NOMO-1 (cell line): ENCODE measurements at regions not wholly inside any gene's neighbourhood (a gene's known extent, or its start where the extent isn't known, plus 50 kb on each side); places are given as distances from the start of the nearest gene placed in this dataset.

Source experiments
- DNase-seq, 2 experiments: peaks; one replicate each; lab custom pipeline; 2025; ENCODE audit not compliant: unreplicated experiment in 2 of 2; lab: John Stamatoyannopoulos, UW

DNA sequence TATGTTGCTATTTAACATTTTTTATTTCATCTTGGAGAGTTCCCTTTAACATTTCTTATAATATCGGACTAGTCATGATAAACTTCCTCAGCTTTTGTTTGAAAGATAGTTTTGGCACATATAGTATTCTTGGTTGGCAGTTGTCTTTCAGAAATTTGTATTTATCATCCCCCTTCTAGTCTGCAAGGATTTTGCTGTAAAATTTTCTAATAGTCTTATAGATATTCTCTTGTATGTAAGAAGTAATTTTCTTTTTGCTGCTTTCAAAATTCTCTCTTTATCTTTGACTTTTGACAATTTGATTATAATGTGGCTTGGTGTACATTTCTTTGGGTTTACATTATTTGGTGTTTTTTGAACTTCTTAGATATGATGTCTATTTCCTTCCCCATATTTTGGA, 116.0 kb upstream of the AVPR1A start:
- no peak for DNase-seq

DNA sequence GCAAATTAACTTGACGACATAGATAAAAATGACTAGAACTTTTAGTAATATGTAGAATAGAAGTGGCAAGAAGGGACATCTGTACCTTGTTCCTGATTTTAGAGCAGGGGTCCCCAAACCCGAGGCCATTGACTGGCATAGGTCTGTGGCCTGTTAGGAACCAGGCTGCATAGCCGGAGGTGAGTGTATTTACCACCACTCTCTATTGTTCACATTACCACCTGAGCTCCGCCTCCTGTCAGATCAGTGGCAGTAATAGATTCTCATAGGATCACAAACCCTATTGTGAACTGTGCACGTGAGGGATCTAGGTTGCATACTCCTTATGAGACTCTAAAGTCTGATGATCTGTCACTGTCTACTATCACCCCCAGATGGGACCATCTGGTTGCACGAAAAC, 113.6 kb upstream of the AVPR1A start:
- DNase-seq = no peak

DNA sequence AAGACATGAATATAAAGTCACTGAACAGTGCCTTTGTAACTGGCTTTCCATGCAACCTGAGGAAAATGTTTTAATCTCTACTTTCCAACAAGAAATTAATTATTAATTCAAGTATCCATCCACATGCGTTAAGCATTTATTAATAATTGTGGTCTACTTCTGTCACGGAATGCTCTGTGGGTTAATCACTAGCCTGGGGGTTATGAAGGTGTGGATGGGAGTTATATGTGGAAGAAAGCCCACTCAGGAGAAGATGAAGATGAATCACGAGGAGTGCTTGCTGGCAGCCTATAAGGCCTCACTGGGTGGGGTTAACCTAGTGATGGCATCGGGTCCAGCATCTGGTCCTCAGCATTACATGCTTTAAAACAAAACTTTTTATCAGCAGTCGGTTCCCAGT, 99.5 kb upstream of the AVPR1A start:
- DNase-seq = no peak

DNA sequence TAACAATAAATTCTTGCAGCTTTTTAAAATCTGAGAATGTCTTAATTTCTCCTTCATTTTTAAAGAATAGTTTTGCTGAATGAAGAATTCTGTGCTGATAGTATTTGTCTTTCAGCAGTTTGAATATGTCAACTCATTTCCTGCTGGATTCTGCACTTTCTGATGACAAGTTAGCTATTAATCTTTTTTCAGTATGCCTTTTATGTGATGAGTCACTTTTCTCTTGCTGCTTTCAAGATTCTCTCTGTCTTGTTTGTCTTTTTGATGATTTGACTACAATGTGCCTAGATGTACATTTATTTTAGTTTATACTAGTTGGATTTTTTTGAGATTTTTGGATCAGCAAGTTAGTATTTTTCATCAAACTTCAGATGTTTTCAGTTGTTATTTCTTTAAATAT, 87.9 kb upstream of the AVPR1A start:
- DNase-seq = no peak

DNA sequence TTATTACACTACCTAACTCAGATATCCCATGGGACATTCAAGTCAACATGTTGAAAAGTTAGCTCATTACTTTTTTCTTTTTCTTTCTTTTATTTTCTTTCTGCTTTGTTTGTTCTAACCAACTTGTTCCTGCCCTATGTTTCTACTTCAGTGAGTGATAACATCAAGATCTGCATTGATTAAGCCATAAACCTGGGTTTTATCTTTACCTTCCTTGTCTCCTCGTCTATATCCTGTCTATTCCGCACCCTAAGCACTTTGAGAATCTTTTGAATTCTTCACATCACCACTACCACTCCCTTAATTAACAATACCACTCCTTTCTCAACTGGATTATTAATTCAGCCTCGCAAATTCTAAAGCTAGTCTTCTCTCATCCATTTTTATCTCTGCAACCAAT, 81.9 kb upstream of the AVPR1A start:
- no peak for DNase-seq

DNA sequence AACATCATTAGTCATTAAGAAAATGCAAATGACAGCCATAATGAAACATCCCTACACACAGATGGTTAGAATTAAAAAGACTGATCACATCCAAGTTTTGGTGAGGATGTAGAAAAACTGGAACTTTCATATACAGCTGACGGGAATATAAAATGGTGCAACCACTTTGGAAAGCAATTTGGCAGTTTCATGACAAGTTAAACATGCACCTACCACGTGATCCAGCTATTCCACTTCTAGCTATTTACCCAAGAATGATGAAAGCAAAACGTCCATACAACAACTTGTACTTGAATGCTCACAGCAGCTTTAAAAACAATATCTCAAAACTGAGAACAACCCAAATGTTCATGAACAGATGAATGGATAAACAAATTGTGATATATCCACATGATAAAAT, 77.9 kb upstream of the AVPR1A start:
- DNase-seq = no peak

DNA sequence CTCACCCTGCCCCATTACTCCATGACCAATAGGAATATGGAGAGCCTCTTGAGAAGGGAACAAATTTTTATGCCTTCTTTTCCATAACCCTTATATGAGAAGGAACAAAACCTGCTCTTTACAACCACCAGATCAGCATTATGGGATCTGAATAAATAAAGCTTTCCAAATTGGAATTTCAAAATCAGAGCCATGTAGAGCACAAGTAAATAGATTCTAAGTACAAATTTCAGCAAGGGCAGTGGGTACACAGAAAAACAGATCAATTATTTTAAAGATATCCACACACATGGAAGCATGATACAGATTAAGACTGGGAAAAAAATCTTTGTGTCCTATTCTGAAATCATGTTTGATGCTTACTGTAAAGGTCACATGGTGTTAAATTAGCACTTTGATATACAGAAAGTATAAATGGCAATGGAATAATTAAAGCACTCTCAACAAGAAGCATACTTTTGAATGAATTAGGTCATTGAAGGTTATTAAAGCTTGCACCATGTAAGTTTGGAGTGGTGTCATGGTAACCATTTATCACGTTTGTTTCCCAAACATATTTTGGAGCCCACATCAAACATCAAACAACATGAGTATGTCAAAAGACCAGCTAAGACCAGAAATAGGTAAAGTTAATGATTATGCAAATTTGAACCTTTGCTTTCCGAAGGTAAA, 75.9 kb upstream of the AVPR1A start:
- no peak for DNase-seq

DNA sequence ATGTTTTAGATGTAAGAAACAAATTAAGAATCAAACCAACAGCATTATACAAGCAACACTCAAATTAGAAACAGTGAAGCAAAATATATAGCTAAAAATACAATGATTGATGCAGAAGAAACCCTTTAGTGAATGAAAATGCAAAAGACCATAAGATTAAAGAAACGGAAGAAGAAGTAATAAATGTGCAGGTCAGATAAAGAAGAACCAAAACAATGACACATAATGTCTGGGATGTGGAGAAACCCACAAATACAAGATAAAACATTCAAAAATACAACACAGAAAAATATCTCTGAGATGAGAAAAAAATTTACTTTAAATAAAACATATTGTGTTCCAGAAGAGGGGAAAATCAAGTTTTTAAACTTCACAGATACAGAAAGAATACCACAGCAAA, 73.4 kb upstream of the AVPR1A start:
- DNase-seq = no peak

DNA sequence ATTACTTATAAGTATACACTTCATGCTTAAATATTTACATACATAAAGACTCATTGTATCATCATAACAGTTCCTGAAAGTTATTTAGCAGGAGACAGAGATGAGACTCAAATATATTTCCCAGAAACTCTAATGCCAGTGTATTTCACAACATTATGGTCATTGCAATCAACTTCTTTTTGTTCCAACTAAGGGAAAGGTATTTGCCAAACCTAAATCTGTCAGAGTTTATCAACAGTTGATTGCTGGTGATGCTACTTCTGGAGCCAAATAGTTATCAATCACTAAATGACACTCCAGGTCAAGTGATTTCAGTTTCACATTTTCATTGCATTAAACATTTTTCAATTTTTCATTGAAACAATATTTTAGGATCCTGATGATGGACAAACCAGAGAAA, 72.1 kb upstream of the AVPR1A start:
- DNase-seq = no peak

DNA sequence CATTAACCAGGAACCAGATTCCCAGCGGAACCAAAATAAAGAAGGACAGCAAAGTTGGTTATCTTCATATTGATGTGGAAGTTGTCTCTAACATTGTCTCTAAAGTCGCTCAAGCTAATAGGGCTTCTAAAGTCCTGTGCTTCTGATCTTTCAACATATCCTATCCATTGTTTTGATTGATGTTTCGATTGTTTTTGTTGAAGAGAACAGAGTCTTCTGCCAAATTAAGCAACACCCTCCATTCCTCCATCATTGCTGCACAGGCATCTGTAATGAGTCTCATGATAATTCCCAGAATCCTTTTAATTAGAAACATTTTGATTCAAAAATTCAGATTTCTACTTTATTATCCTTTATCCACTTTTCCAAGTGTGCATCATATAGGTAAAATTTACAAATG, 71.6 kb upstream of the AVPR1A start:
- DNase-seq = no peak

DNA sequence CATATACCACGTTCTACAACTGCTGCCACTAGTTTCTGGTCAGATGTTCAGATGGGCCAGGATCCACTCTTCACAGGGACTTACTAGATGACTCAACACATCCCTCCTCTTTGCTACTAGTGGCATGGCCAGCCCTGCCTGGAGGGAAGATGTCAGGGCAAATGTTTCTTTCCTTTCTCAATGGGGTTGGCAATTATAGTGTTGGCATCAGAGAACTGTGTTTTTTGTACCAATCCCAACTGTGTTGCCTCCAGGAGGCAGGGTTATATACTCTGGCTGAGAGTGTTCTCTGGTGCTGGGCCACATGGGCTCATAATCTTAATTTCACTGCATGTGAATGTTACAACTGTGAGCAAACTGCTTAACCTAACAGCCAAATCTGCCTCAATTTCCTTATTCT, 69.9 kb upstream of the AVPR1A start:
- no peak for DNase-seq

DNA sequence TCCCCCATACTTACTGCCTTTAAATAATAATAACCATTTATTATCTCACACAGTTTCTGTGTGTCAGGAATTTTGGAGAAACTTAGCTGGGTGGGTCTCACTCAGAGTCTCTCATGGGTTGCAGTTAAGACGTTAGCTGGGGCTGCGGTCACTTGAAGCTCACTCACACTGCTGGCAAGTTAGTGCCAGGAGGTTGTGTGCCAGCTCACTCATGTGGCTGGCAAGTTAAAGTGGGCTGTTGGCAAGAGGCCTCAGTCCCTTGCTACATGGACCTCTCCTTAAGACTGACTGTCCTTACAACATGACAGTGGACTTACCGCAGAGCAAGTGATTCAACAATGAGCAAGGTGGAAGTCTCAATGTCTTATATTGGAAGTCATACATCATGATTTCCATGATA, 61.3 kb upstream of the AVPR1A start:
- DNase-seq = no peak

DNA sequence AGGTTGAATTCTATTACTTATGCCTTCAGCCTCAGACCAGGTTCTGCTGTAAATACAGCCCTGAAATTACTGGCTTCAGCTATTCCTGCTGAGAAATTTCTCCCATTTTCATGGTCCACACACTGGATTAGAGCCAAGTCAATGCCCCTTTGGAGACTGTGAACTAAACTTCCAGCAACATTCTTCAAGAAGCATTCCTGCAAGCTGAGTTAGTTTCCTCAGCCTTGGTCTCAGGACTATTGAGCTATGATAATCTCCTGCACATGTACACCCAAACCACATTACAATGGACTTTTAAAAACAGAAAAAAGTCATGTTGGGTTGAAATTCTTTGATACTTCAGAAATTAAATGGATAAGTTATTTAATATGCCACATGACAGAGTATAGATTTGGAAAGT, 58.0 kb upstream of the AVPR1A start:
- DNase-seq = no peak

DNA sequence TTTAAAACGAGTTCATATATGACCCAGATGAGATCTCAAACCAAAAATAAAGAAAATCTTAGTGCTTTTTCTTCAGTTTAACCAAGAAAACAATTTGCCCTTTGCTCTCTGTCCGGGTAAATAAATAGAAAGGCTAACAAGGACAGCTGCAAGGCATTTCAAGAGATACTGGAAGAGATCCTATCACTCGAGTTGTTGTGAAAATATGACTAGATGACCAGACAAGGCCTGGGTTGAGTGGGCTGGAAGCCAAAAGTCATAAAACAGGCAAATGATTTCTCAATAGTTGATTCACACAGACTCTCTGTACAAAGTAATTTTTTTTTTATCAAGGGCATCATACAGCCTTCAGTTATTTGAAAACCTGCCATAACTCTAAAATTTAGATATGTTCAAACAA, 55.9 kb upstream of the AVPR1A start:
- DNase-seq = no peak

DNA sequence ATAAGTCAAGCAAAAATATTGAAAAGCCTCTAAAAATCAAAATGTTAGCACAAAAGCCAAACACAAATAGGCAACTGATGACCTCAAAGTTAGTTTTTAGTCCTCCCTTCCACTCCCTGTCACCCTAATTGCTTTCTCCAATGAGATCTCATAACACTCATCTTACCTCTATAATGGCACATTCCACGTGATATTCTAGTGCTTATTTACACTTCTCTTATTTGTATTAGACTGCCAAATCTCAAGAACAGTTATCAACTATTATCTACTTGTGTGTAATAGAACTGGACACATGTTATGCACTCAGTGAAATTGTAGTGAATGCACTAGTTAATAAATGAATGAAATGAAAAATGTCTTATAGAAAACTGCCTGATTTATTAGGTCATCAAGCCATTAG, 55.5 kb upstream of the AVPR1A start:
- DNase-seq = no peak
